ENCODE measurements at regions not wholly inside any gene's neighbourhood (a gene's known extent, or its start where the extent isn't known, plus 50 kb on each side); places are given as distances from the start of the nearest gene placed in this dataset.
A peak's percentile ranks its signal among the peaks of the same experiment; 100 is the strongest.

- DNase-seq (ENCODE audit: low read depth): no peak
- no peak overlapping the region for H3K4me3 ChIP-seq (ENCODE audit: control insufficient read depth, low read depth, low read length)
- TF ChIP-seq CTCF (conservative IDR thresholded peaks at IDR 0.05; ENCODE audit: control insufficient read depth, insufficient read depth, low read depth, low read length): no peak
These were observed 131.4 kb downstream of the TMCO5A start for GRCh38 chr15:38065721-38066345.

- H3K4me3 ChIP-seq (ENCODE audit: control insufficient read depth, low read depth, low read length): no peak overlapping the region
- DNase-seq (ENCODE audit: low read depth): no peak
- TF ChIP-seq CTCF (conservative IDR thresholded peaks at IDR 0.05; ENCODE audit: control insufficient read depth, insufficient read depth, low read depth, low read length): no peak
These were observed 132.2 kb downstream of the TMCO5A start for GRCh38 chr15:38066612-38067011.

GRCh38 chr15:38068626-38069391 lies 134.4 kb downstream of the TMCO5A start:
- no peak for TF ChIP-seq CTCF (conservative IDR thresholded peaks at IDR 0.05; ENCODE audit: control insufficient read depth, insufficient read depth, low read depth, low read length)
- peak; percentile 84 for DNase-seq (ENCODE audit: low read depth)
- H3K4me3 ChIP-seq (ENCODE audit: control insufficient read depth, low read depth, low read length): peak overlapping the region; percentile 41

GRCh38 chr15:38069511-38070011 lies 135.1 kb downstream of the TMCO5A start:
- no peak for TF ChIP-seq CTCF (conservative IDR thresholded peaks at IDR 0.05; ENCODE audit: control insufficient read depth, insufficient read depth, low read depth, low read length)
- peak overlapping the region; percentile 41 for H3K4me3 ChIP-seq (ENCODE audit: control insufficient read depth, low read depth, low read length)
- DNase-seq (ENCODE audit: low read depth): peak; percentile 94

- DNase-seq (ENCODE audit: low read depth): peak; percentile 35
- H3K4me3 ChIP-seq (ENCODE audit: control insufficient read depth, low read depth, low read length): no peak overlapping the region
- no peak for TF ChIP-seq CTCF (conservative IDR thresholded peaks at IDR 0.05; ENCODE audit: control insufficient read depth, insufficient read depth, low read depth, low read length)
These were observed 136.3 kb downstream of the TMCO5A start for GRCh38 chr15:38070778-38071177.

GRCh38 chr15:38071211-38071972 lies 137.0 kb downstream of the TMCO5A start:
- DNase-seq (ENCODE audit: low read depth): no peak
- H3K4me3 ChIP-seq (ENCODE audit: control insufficient read depth, low read depth, low read length): no peak overlapping the region
- TF ChIP-seq CTCF (conservative IDR thresholded peaks at IDR 0.05; ENCODE audit: control insufficient read depth, insufficient read depth, low read depth, low read length): no peak
